Skeletal muscle tissue (tissue), 3 donors: ENCODE measurements at regions not wholly inside any gene's neighbourhood (a gene's known extent, or its start where the extent isn't known, plus 50 kb on each side); places are given as distances from the start of the nearest gene placed in this dataset.

Source experiments
- H3K27ac ChIP-seq: one replicate; pipeline ENCODE4 v1.7.0; 2013; ENCODE audit warnings: mild to moderate bottlenecking, low read depth, low read length, inconsistent platforms
- H3K27me3 ChIP-seq, 3 donors: one replicate each; pipeline ENCODE4 v1.7.0; 2013; ENCODE audit warnings: low read length in 3 of 3; ENCODE audit not compliant: control insufficient read depth in 3 of 3, insufficient read depth in 3 of 3
- H3K36me3 ChIP-seq, 3 donors: one replicate each; pipeline ENCODE4 v1.7.0; 2013; ENCODE audit warnings: low read length in 3 of 3; ENCODE audit not compliant: control insufficient read depth in 3 of 3, insufficient read depth in 3 of 3
- H3K4me1 ChIP-seq, 3 donors: one replicate each; pipeline ENCODE4 v1.7.0; 2013; ENCODE audit warnings: low read length in 3 of 3, mild to moderate bottlenecking in 3 of 3; ENCODE audit not compliant: control insufficient read depth in 3 of 3, insufficient read depth in 3 of 3
- H3K4me3 ChIP-seq, 3 donors: one replicate each; pipeline ENCODE4 v1.7.0; 2013; ENCODE audit warnings: low read length in 3 of 3
- H3K9ac ChIP-seq, 3 donors: one replicate each; pipeline ENCODE4 v1.7.0; 2013; ENCODE audit warnings: low read length in 3 of 3, mild to moderate bottlenecking in 3 of 3, moderate library complexity in 2 of 3, low read depth in 1 of 3
- H3K9me3 ChIP-seq, 3 donors: one replicate each; pipeline ENCODE4 v1.7.0; 2013; ENCODE audit warnings: low read length in 3 of 3; ENCODE audit not compliant: control insufficient read depth in 3 of 3
- donor health status: Osteomylitis.

DNA sequence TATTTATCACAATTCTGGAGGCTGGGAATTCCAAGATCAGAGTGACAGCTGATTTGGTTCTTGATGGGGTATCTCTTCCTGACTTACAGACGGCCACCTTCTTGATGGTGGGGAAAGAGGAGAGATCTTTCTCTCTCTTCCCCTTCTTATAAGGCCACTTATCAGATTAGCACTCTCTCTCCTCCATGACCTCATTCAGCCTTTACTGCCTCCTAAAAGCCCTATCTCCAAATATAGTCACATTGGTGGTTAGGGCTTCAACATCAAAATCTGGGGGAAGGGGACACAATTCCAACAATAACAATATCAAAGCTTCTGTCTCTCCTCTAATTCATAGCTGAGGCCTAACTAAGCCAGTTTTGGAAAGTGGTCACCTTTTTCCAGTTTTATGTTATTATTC, 91.7 kb upstream of the MBNL1 start:
- H3K9ac ChIP-seq: no peak overlapping the region
- no peaks in the 10 kb centered on the region for H3K27me3 ChIP-seq
- no peak overlapping the region for H3K27ac ChIP-seq
- no peaks in the 10 kb centered on the region for H3K36me3 ChIP-seq
- no peak overlapping the region for H3K4me3 ChIP-seq
- H3K9me3 ChIP-seq: no peaks in the 10 kb centered on the region
- H3K4me1 ChIP-seq: no peaks in the 10 kb centered on the region

DNA sequence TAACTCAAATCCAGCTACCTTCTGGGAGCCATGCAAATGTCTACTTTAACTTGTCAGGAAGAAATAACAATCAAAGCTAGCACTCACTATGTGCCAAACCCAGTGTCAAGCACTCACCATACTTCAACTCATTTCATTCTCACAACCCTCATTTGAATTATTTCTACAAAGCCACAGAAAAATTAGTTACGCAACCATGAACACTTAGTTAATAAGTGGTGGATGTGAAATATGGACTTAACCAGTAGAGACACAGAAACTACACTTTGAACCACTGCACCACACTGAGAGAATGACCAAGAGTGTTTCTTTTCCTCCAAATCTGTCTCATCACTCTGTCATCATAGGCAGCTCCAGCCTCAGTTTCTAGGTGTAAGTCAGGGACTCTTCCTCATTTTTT, 91.0 kb upstream of the MBNL1 start:
- Histone ChIP-seq H3K4me1 (no peaks in the 10 kb centered on the region), H3K4me3 (no peak overlapping the region), H3K9ac (no peak overlapping the region), H3K9me3 (no peaks in the 10 kb centered on the region), H3K27me3 (no peaks in the 10 kb centered on the region), H3K27ac (no peak overlapping the region), H3K36me3 (no peaks in the 10 kb centered on the region)

- H3K27ac ChIP-seq: no peak overlapping the region
- H3K9me3 ChIP-seq: no peaks in the 10 kb centered on the region
- H3K4me3 ChIP-seq: no peak overlapping the region
- H3K4me1 ChIP-seq: peaks cover 0 to 5% (median 0%) of the 10 kb centered on the region in 3 donors
- H3K27me3 ChIP-seq: no peaks in the 10 kb centered on the region
- peak overlapping the region in 1 of 3 donors; percentile 11 for H3K9ac ChIP-seq
- no peaks in the 10 kb centered on the region for H3K36me3 ChIP-seq
These were observed 85.3 kb upstream of the MBNL1 start for GRCh38 chr3:152183473-152183872.

GRCh38 chr3:152184971-152185686, 83.6 kb upstream of the MBNL1 start:
- no peaks in the 10 kb centered on the region for H3K27me3 ChIP-seq
- H3K9ac ChIP-seq: no peak overlapping the region
- H3K9me3 ChIP-seq: no peaks in the 10 kb centered on the region
- H3K27ac ChIP-seq: no peak overlapping the region
- no peak overlapping the region for H3K4me3 ChIP-seq
- no peaks in the 10 kb centered on the region for H3K36me3 ChIP-seq
- peaks cover 0 to 5% (median 0%) of the 10 kb centered on the region in 3 donors for H3K4me1 ChIP-seq

- H3K27me3 ChIP-seq: no peaks in the 10 kb centered on the region
- no peak overlapping the region for H3K27ac ChIP-seq
- H3K4me1 ChIP-seq: peaks cover 0 to 5% (median 0%) of the 10 kb centered on the region in 3 donors
- no peaks in the 10 kb centered on the region for H3K9me3 ChIP-seq
- no peaks in the 10 kb centered on the region for H3K36me3 ChIP-seq
- no peak overlapping the region for H3K4me3 ChIP-seq
- no peak overlapping the region for H3K9ac ChIP-seq
These were observed 82.7 kb upstream of the MBNL1 start for GRCh38 chr3:152185891-152186630.

DNA sequence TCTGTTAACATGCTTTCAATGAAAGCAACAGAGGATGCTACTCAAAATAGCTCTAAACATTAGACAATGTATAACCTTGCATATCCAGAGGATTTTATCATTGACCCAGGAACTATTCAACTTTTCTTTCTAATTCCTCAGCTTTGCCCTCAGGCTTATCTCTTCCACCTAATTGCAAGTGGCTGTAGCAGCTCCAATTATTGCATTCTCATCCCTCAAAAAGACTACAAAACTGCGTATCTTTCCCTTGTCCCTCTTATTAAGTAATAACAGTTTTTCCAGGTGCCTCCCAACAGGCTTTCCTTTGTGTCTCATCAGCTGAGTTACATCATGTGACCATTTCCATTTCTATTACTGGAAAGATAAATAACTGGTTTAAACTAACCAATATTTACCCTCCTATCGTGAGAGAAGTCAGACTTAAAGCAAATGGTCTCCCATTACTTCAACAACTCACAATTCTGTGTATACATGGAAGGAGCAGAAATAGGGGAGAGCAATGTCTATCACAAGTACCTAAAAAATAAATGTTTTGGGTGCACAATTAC, 78.0 kb upstream of the MBNL1 start:
- Histone ChIP-seq H3K36me3 (no peaks in the 10 kb centered on the region), H3K9ac (no peak overlapping the region), H3K9me3 (no peaks in the 10 kb centered on the region), H3K27me3 (no peaks in the 10 kb centered on the region), H3K27ac (no peak overlapping the region), H3K4me1 (no peaks in the 10 kb centered on the region), H3K4me3 (no peak overlapping the region)

DNA sequence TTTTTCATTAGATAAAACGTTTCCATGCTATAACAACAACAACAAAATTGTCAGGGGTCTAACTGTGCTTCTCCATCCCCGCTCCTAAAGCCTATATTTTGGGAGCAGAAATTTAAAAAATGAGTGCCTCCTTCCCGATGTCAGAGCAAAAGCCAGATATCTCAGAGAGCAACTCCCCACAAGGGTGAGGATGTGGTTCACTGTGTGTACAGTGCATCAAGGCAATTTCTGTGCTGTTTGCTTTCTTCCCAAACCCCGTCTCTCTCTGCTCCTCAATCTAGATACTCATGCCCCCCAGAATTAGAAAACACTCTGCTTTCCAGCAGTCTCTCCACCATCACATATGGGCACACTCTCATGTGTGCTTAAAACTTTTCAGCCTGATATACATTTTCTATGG, 76.7 kb upstream of the MBNL1 start:
- Histone ChIP-seq H3K4me3 (no peak overlapping the region), H3K9ac (no peak overlapping the region), H3K36me3 (no peaks in the 10 kb centered on the region), H3K27me3 (no peaks in the 10 kb centered on the region), H3K27ac (no peak overlapping the region), H3K4me1 (no peaks in the 10 kb centered on the region), H3K9me3 (no peaks in the 10 kb centered on the region)

GRCh38 chr3:152192936-152193672, 75.6 kb upstream of the MBNL1 start:
- Histone ChIP-seq H3K4me1 (peaks cover 0 to 6% (median 0%) of the 10 kb centered on the region in 3 donors), H3K9ac (no peak overlapping the region), H3K27me3 (no peaks in the 10 kb centered on the region), H3K4me3 (no peak overlapping the region), H3K36me3 (no peaks in the 10 kb centered on the region), H3K27ac (no peak overlapping the region), H3K9me3 (no peaks in the 10 kb centered on the region)

- Histone ChIP-seq H3K4me3 (no peak overlapping the region), H3K36me3 (no peaks in the 10 kb centered on the region), H3K27me3 (no peaks in the 10 kb centered on the region), H3K9ac (no peak overlapping the region), H3K27ac (no peak overlapping the region), H3K9me3 (no peaks in the 10 kb centered on the region), H3K4me1 (peaks cover 0 to 7% (median 0%) of the 10 kb centered on the region in 3 donors)
These were observed 75.0 kb upstream of the MBNL1 start for GRCh38 chr3:152193673-152194267.
